ENCODE measurements at regions not wholly inside any gene's neighbourhood (a gene's known extent, or its start where the extent isn't known, plus 50 kb on each side); places are given as distances from the start of the nearest gene placed in this dataset.
"Not testable (repeated sequence)": the region's sequence is repeated elsewhere in the genome, so short reads cannot be mapped to it uniquely, and the experiment has no call there.

GRCh38 chrX:96181605-96182004 lies 503.0 kb upstream of the DIAPH2 start:
- H3K4me3 ChIP-seq (ENCODE audit: low read depth, low read length), result no peak overlapping the region
- no peak for DNase-seq (ENCODE audit: low read depth)
- TF ChIP-seq CTCF (IDR thresholded peaks at IDR 0.05; ENCODE audit: low read depth, low read length, missing control alignments), result no peak

- no peak overlapping the region for H3K4me3 ChIP-seq (ENCODE audit: low read depth, low read length)
- DNase-seq (ENCODE audit: low read depth), result no peak
These were observed 502.3 kb upstream of the DIAPH2 start for GRCh38 chrX:96182366-96182765.

DNA sequence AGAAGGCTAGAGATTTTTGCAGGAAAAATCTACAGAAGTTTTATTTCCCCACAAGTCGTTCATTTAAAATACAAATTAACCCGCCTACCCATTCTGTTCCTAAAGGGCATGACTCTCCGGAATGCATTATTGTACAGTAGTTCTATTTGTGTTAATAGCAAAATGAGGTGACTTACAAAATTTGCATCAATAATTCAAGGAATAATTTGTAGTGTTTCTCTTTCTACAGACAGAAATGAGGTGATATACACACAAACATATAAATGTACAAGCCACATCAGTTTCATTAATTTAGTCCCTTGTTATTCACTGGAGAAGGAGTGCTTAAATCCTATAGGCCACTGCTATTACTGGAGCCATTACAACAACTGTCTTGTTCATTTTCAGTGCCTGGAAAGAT lies 501.3 kb upstream of the DIAPH2 start:
- no peak for DNase-seq (ENCODE audit: low read depth)
- H3K4me3 ChIP-seq (ENCODE audit: low read depth, low read length), result no peak overlapping the region
- no peak for TF ChIP-seq CTCF (IDR thresholded peaks at IDR 0.05; ENCODE audit: low read depth, low read length, missing control alignments)

More at GRCh38 chrX:96182366-96182765, 502.3 kb upstream of the DIAPH2 start:
- peak; percentile 15 for TF ChIP-seq CTCF (IDR thresholded peaks at IDR 0.05; ENCODE audit: low read depth, low read length, missing control alignments)

DNA sequence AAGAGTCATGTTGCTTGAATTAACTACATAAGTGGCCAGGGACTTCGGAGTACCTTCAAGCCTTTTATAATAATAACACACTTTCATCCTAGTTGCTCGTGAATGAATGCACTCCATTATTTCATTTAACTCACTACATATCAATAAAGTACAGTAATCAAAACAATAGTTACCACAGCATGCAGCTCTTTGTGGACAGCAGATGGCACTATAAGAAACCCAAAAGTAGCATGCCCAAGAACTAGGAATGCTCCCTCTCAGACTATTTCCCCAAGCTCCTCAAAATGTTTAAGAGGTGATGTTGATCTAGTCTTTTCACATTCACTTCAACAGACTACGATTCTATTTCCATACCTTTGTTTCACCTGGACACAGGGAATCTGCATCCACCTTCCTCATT lies 500.8 kb upstream of the DIAPH2 start:
- TF ChIP-seq CTCF (IDR thresholded peaks at IDR 0.05; ENCODE audit: low read depth, low read length, missing control alignments), result no peak
- H3K4me3 ChIP-seq (ENCODE audit: low read depth, low read length), result no peak overlapping the region
- no peak for DNase-seq (ENCODE audit: low read depth)

GRCh38 chrX:96204928-96205327 lies 479.7 kb upstream of the DIAPH2 start:
- H3K4me3 ChIP-seq (ENCODE audit: low read depth, low read length), result no peak overlapping the region
- TF ChIP-seq CTCF (IDR thresholded peaks at IDR 0.05; ENCODE audit: low read depth, low read length, missing control alignments), result no peak
- no peak for DNase-seq (ENCODE audit: low read depth)

- DNase-seq (ENCODE audit: low read depth), result no peak
- no peak overlapping the region for H3K4me3 ChIP-seq (ENCODE audit: low read depth, low read length)
- no peak for TF ChIP-seq CTCF (IDR thresholded peaks at IDR 0.05; ENCODE audit: low read depth, low read length, missing control alignments)
These were observed 472.7 kb upstream of the DIAPH2 start for GRCh38 chrX:96211953-96212352.

GRCh38 chrX:96214681-96215080 lies 470.0 kb upstream of the DIAPH2 start:
- not testable (repeated sequence) for H3K4me3 ChIP-seq (ENCODE audit: low read depth, low read length); DNase-seq (ENCODE audit: low read depth)

GRCh38 chrX:96224279-96224678 lies 460.4 kb upstream of the DIAPH2 start:
- TF ChIP-seq CTCF (IDR thresholded peaks at IDR 0.05; ENCODE audit: low read depth, low read length, missing control alignments), result no peak
- DNase-seq (ENCODE audit: low read depth), result no peak
- no peak overlapping the region for H3K4me3 ChIP-seq (ENCODE audit: low read depth, low read length)

Data from GM12864 (cell line).